NT2/D1 (cell line): ENCODE measurements at regions not wholly inside any gene's neighbourhood (a gene's known extent, or its start where the extent isn't known, plus 50 kb on each side); places are given as distances from the start of the nearest gene placed in this dataset.

ENCODE experiments used
- DNase-seq: peaks from one replicate; pipeline ENCODE4 v3.0.0-alpha.2; 2011; ENCODE audit warnings: low read depth, low spot score
- H3K27me3 ChIP-seq: 2 replicates; pipeline ENCODE4 v1.6.0; 2011; ENCODE audit warnings: mild to moderate bottlenecking; ENCODE audit not compliant: insufficient read length, insufficient read depth
- H3K36me3 ChIP-seq: 2 replicates; pipeline ENCODE4 v1.6.1; 2011; ENCODE audit warnings: mild to moderate bottlenecking, low read length, mixed read lengths; ENCODE audit not compliant: insufficient read depth, insufficient read length
- H3K4me1 ChIP-seq: 2 replicates; pipeline ENCODE4 v1.5.1; 2011; ENCODE audit not compliant: insufficient read depth, insufficient read length
- H3K4me3 ChIP-seq: 2 replicates; pipeline ENCODE4 v1.5.1; 2011; ENCODE audit warnings: low read depth; ENCODE audit not compliant: insufficient read length
- H3K9ac ChIP-seq: 2 replicates; pipeline ENCODE4 v1.6.0; 2011; ENCODE audit warnings: low read depth; ENCODE audit not compliant: insufficient read length
- H3K9me3 ChIP-seq: 2 replicates; pipeline ENCODE4 v1.5.1; 2011; ENCODE audit warnings: mild to moderate bottlenecking, low read length; ENCODE audit not compliant: insufficient read depth
- SUZ12 ChIP-seq: IDR thresholded peaks from 2 replicates; pipeline ENCODE4 v1.6.1; 2011; ENCODE audit not compliant: insufficient read length, insufficient read depth; ENCODE audit errors: extremely low read depth
- YY1 ChIP-seq: IDR thresholded peaks from 2 replicates; pipeline ENCODE4 v1.6.1; 2011; ENCODE audit not compliant: insufficient read length, insufficient read depth
- ZNF274 ChIP-seq: IDR thresholded peaks from 2 replicates; pipeline ENCODE4 v1.6.1; 2011; ENCODE audit warnings: mild to moderate bottlenecking, low read depth, low read length

DNA sequence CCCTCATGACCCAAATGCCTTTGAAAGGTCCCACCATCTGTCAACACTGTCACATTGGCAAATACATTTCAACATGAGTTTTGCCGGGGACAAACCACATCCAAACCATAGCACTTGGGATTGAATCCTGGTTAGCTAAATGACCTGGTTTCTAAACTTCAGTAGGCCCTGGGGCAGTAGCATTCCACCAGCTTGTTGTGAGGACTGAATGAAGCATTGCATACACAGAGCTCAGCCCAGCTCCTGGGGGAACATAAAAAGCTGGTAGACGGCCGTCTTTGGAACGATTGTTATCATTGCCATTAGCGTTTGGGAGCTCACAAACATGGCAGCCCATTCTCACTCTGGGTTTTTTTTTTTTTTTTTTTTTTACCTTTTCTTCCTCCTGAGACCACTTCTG, 57.5 kb upstream of the CXCR4 start:
- H3K27me3 ChIP-seq, result no peaks in the 10 kb centered on the region

DNA sequence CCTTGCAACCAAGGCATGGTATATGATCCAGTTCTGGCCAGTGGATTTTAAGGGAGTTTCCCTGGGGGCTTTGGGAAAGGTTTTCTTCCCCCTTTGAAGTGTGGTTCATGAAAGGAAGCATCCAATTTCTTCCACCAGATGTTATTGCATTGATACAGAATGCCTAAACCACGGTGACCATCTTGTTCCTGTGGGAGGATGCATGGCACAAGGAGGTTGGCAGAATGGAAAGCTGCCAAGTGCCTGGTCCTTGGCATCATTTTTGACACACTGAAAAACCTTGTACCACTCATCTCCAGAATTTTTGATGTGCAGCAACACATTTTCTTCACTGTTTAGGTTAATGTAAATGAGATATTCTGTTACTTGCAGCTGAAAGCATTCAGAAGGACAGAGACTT, 55.2 kb upstream of the CXCR4 start:
- TF ChIP-seq ZNF274 (no peak), SUZ12 (no peak), YY1 (no peak)
- Histone ChIP-seq H3K36me3 (no peaks in the 10 kb centered on the region), H3K27me3 (no peaks in the 10 kb centered on the region), H3K9me3 (no peaks in the 10 kb centered on the region), H3K4me3 (no peak overlapping the region), H3K9ac (no peak overlapping the region), H3K4me1 (no peaks in the 10 kb centered on the region)
- no peak for DNase-seq

More for the DNA sequence above, 57.5 kb upstream of the CXCR4 start:
- TF ChIP-seq SUZ12, result no peak
- TF ChIP-seq ZNF274, result no peak
- TF ChIP-seq YY1, result no peak
- Histone ChIP-seq H3K36me3 (no peaks in the 10 kb centered on the region), H3K9ac (no peak overlapping the region), H3K4me1 (no peaks in the 10 kb centered on the region), H3K4me3 (no peak overlapping the region), H3K9me3 (no peaks in the 10 kb centered on the region)
- DNase-seq, result no peak

- H3K36me3 ChIP-seq, result no peaks in the 10 kb centered on the region
- H3K9ac ChIP-seq, result no peak overlapping the region
- no peaks in the 10 kb centered on the region for H3K9me3 ChIP-seq
- TF ChIP-seq ZNF274 (no peak), YY1 (no peak), SUZ12 (no peak)
- no peaks in the 10 kb centered on the region for H3K27me3 ChIP-seq
- H3K4me3 ChIP-seq, result no peak overlapping the region
- no peaks in the 10 kb centered on the region for H3K4me1 ChIP-seq
- no peak for DNase-seq
Measured at GRCh38 chr2:136171223-136171622, 53.3 kb upstream of the CXCR4 start.

DNA sequence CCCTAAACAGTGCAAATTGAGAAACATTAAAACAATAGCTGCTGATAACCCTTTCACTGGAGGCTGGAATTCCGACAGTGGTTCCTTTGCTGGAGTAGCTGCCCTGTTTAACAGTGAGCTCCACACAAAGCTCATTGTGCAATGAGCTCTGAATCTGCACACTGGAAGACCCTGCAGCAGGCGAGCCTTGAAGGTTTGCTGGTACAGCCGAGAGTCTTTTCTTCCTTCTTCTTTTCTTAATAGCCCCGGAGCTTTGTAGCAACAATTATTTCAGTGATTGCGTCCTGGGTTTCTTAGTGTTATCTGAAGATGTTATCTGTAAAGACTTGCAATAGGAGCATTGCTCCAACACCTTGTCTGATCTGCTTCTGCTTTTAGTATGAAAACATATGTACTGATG, 50.8 kb upstream of the CXCR4 start:
- Histone ChIP-seq H3K27me3 (no peaks in the 10 kb centered on the region), H3K9me3 (no peaks in the 10 kb centered on the region), H3K4me3 (no peak overlapping the region), H3K9ac (no peak overlapping the region), H3K4me1 (no peaks in the 10 kb centered on the region), H3K36me3 (no peaks in the 10 kb centered on the region)
- DNase-seq, result no peak
- TF ChIP-seq SUZ12 (no peak), ZNF274 (no peak), YY1 (no peak)

DNA sequence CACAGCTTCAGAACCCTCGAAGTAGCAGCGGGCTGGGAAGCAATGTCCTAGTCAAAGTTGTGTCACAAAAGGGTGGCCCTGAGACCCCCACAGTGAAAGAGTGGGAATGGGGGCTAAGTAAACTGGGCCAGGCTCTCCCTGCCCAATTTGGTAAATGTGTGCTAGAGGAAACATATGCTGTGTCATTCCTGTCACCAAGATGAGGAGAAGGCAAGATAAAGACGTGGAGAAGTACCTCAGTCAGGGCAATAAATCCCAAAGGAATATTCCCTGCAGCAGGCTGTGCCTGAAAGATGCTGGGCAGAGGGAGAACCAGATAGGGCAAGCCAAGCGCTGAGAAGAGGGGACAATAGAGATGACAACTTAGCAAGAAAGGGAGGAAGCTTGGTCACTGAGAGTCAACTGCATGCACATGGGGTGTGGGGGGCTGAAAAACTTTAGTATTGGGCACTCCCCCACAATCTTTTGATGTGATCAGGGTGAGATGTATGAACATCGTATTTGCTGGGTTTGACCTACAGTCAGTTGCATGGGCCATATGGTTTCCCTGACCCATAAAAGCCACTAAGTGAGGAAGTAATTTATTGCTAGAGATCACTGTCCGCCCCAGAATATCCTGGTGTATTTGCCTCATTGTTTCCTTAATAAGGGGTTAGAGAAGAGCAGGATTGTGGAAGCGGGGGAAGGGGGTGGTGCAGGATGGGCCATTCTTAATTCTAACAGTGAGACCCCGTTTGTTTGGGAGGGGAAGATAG, 49.9 kb upstream of the CXCR4 start:
- no peak overlapping the region for H3K9ac ChIP-seq
- no peaks in the 10 kb centered on the region for H3K27me3 ChIP-seq
- DNase-seq, result no peak
- TF ChIP-seq SUZ12, result no peak
- TF ChIP-seq YY1, result no peak
- TF ChIP-seq ZNF274, result no peak
- no peak overlapping the region for H3K4me3 ChIP-seq
- H3K9me3 ChIP-seq, result no peaks in the 10 kb centered on the region
- no peaks in the 10 kb centered on the region for H3K4me1 ChIP-seq
- no peaks in the 10 kb centered on the region for H3K36me3 ChIP-seq
